H1 (cell line): ENCODE measurements at regions not wholly inside any gene's neighbourhood (a gene's known extent, or its start where the extent isn't known, plus 50 kb on each side); places are given as distances from the start of the nearest gene placed in this dataset.

ENCODE experiments used
- CBX5 ChIP-seq: fragments of 300-800, 300-1000 bp; sonication (generic); IDR thresholded peaks from 2 replicates; pipeline ENCODE4 v1.7.1; 2016; ENCODE audit warnings: antibody characterized with exemption, low read length, low read depth
- FOSL1 ChIP-seq: IDR thresholded peaks from 2 replicates; pipeline ENCODE4 v1.6.1; 2011; ENCODE audit warnings: mild to moderate bottlenecking, low read depth, low read length, moderate library complexity; ENCODE audit not compliant: insufficient read depth
- KDM1A ChIP-seq: fragments of 200-600, 300-600 bp; sonication (generic); IDR thresholded peaks from 2 replicates; pipeline ENCODE4 v1.7.1; 2016; ENCODE audit warnings: mild to moderate bottlenecking, low read length, borderline replicate concordance
- KDM4A ChIP-seq: IDR thresholded peaks from one replicate; pipeline ENCODE4 v1.7.1; 2012; ENCODE audit warnings: low read depth, mild to moderate bottlenecking, moderate library complexity, low read length, inconsistent platforms; ENCODE audit not compliant: severe bottlenecking
- TAF1 ChIP-seq: IDR thresholded peaks from 2 replicates; pipeline ENCODE4 v1.6.1; 2011; ENCODE audit warnings: mild to moderate bottlenecking, low read depth, low read length
- TEAD4 ChIP-seq: IDR thresholded peaks from 2 replicates; pipeline ENCODE4 v1.6.1; 2012; ENCODE audit warnings: low read depth, low read length, inconsistent platforms, mixed read lengths

GRCh38 chr9:118463419-118463818, 759.2 kb downstream of the TLR4 start (continued):
- TF ChIP-seq FOSL1 (no peak), CBX5 (no peak), KDM1A (no peak), TEAD4 (no peak), TAF1 (no peak), KDM4A (no peak)
